ENCODE measurements at regions not wholly inside any gene's neighbourhood (a gene's known extent, or its start where the extent isn't known, plus 50 kb on each side); places are given as distances from the start of the nearest gene placed in this dataset.

DNA sequence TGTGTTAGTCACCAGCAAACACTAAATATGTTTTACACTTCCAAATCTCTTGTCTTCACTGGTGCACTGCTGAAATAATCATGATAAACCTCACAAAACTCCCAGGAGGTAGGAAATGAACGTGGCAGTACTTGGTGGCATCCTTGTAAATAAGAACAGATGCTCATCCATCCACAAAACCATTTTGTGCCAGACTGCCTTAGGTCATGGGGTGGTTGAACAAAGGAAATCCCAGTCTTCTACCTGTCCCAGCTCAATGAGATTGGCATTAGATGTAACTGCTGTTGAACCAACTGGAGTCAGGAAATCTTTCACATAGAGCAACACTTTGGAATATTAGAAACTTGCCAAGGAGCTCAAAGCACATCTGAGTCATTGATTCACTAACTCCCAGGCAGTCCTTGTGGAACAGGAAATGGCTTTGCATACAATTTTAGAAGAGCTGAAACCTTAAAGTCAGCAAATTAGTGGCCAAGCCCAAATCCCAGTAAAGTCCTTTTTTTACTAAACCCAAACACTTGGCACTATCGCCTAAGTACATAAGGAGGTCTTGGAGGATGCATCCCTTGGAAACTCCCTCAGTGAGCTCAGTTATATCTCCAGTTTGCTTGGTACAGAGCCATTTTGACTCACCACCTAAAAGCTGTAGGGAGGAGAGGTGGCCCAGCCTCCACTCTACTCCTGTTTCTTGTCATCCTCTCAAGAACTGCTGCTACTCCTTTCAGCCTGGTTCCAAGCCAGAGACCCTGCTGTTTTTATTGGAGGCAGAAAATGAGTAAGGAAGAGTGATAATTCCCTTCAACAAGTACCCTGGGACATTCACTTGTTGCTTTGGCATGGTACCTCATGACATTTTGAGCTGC is 208.0 kb downstream of the NOVA1 start:
- Histone ChIP-seq H3K9me2 (replicated peaks; ENCODE audit: control insufficient read depth, low read length) (no peaks in the 10 kb centered on the region), H3F3A (ENCODE audit: control insufficient read depth, insufficient read depth) (no peaks in the 10 kb centered on the region), H3K36me3 (ENCODE audit: control insufficient read depth, low read length) (no peaks in the 10 kb centered on the region), H3K27me3 (ENCODE audit: control insufficient read depth, low read length) (no peaks in the 10 kb centered on the region), H3K79me2 (ENCODE audit: control insufficient read depth, low read length) (no peaks in the 10 kb centered on the region), H3K9me3 (ENCODE audit: control insufficient read depth, insufficient read depth, low read length) (no peaks in the 10 kb centered on the region), H3K4me1 (ENCODE audit: control insufficient read depth, low read length) (no peaks in the 10 kb centered on the region), H3K4me3 (ENCODE audit: low read length) (no peak overlapping the region), H3K27ac (ENCODE audit: low read depth, low read length) (no peak overlapping the region), H3K4me2 (ENCODE audit: low read length) (no peak overlapping the region), H4K20me1 (ENCODE audit: control insufficient read depth, insufficient read depth, low read depth, low read length) (no peaks in the 10 kb centered on the region)
- no peak for TF ChIP-seq EZH2phosphoT487 (IDR thresholded peaks at IDR 0.05; ENCODE audit: borderline replicate concordance, low read length)
- TF ChIP-seq, protein P1, sequence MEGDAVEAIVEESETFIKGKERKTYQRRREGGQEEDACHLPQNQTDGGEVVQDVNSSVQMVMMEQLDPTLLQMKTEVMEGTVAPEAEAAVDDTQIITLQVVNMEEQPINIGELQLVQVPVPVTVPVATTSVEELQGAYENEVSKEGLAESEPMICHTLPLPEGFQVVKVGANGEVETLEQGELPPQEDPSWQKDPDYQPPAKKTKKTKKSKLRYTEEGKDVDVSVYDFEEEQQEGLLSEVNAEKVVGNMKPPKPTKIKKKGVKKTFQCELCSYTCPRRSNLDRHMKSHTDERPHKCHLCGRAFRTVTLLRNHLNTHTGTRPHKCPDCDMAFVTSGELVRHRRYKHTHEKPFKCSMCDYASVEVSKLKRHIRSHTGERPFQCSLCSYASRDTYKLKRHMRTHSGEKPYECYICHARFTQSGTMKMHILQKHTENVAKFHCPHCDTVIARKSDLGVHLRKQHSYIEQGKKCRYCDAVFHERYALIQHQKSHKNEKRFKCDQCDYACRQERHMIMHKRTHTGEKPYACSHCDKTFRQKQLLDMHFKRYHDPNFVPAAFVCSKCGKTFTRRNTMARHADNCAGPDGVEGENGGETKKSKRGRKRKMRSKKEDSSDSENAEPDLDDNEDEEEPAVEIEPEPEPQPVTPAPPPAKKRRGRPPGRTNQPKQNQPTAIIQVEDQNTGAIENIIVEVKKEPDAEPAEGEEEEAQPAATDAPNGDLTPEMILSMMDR (IDR thresholded peaks at IDR 0.05; ENCODE audit: low read depth, low read length, poor library complexity, severe bottlenecking) = no peak

GRCh38 chr14:26385310-26385709 is 212.5 kb downstream of the NOVA1 start:
- Histone ChIP-seq H3K27ac (ENCODE audit: low read depth, low read length) (no peak overlapping the region), H3K4me3 (ENCODE audit: low read length) (no peak overlapping the region), H3K9me3 (ENCODE audit: control insufficient read depth, insufficient read depth, low read length) (no peaks in the 10 kb centered on the region), H3K36me3 (ENCODE audit: control insufficient read depth, low read length) (no peaks in the 10 kb centered on the region), H3K4me2 (ENCODE audit: low read length) (no peak overlapping the region), H3K9me2 (replicated peaks; ENCODE audit: control insufficient read depth, low read length) (no peaks in the 10 kb centered on the region), H3F3A (ENCODE audit: control insufficient read depth, insufficient read depth) (no peaks in the 10 kb centered on the region), H4K20me1 (ENCODE audit: control insufficient read depth, insufficient read depth, low read depth, low read length) (no peaks in the 10 kb centered on the region), H3K4me1 (ENCODE audit: control insufficient read depth, low read length) (no peaks in the 10 kb centered on the region), H3K79me2 (ENCODE audit: control insufficient read depth, low read length) (no peaks in the 10 kb centered on the region), H3K27me3 (ENCODE audit: control insufficient read depth, low read length) (no peaks in the 10 kb centered on the region)
- no peak for TF ChIP-seq EZH2phosphoT487 (IDR thresholded peaks at IDR 0.05; ENCODE audit: borderline replicate concordance, low read length)
- TF ChIP-seq, protein P1 (IDR thresholded peaks at IDR 0.05; ENCODE audit: low read depth, low read length, poor library complexity, severe bottlenecking) = no peak

- H3K9me2 ChIP-seq (replicated peaks; ENCODE audit: control insufficient read depth, low read length) = no peaks in the 10 kb centered on the region
- no peaks in the 10 kb centered on the region for H3F3A ChIP-seq (ENCODE audit: control insufficient read depth, insufficient read depth)
- no peaks in the 10 kb centered on the region for H3K27me3 ChIP-seq (ENCODE audit: control insufficient read depth, low read length)
- H4K20me1 ChIP-seq (ENCODE audit: control insufficient read depth, insufficient read depth, low read depth, low read length) = no peaks in the 10 kb centered on the region
- H3K9me3 ChIP-seq (ENCODE audit: control insufficient read depth, insufficient read depth, low read length) = peaks cover 4% of the 10 kb centered on the region; the same call in 1 of the 2 replicates
- TF ChIP-seq, protein P1 (IDR thresholded peaks at IDR 0.05; ENCODE audit: low read depth, low read length, poor library complexity, severe bottlenecking) = no peak
- TF ChIP-seq EZH2phosphoT487 (IDR thresholded peaks at IDR 0.05; ENCODE audit: borderline replicate concordance, low read length) = no peak
- no peaks in the 10 kb centered on the region for H3K36me3 ChIP-seq (ENCODE audit: control insufficient read depth, low read length)
- H3K4me2 ChIP-seq (ENCODE audit: low read length) = no peak overlapping the region
- no peak overlapping the region for H3K4me3 ChIP-seq (ENCODE audit: low read length)
- H3K4me1 ChIP-seq (ENCODE audit: control insufficient read depth, low read length) = no peaks in the 10 kb centered on the region
- H3K79me2 ChIP-seq (ENCODE audit: control insufficient read depth, low read length) = no peaks in the 10 kb centered on the region
- H3K27ac ChIP-seq (ENCODE audit: low read depth, low read length) = no peak overlapping the region
Observed at GRCh38 chr14:26382901-26383685, 214.7 kb downstream of the NOVA1 start.

All from DOHH2 (cell line).